ENCODE measurements at regions not wholly inside any gene's neighbourhood (a gene's known extent, or its start where the extent isn't known, plus 50 kb on each side); places are given as distances from the start of the nearest gene placed in this dataset.

- TF ChIP-seq, protein P1, sequence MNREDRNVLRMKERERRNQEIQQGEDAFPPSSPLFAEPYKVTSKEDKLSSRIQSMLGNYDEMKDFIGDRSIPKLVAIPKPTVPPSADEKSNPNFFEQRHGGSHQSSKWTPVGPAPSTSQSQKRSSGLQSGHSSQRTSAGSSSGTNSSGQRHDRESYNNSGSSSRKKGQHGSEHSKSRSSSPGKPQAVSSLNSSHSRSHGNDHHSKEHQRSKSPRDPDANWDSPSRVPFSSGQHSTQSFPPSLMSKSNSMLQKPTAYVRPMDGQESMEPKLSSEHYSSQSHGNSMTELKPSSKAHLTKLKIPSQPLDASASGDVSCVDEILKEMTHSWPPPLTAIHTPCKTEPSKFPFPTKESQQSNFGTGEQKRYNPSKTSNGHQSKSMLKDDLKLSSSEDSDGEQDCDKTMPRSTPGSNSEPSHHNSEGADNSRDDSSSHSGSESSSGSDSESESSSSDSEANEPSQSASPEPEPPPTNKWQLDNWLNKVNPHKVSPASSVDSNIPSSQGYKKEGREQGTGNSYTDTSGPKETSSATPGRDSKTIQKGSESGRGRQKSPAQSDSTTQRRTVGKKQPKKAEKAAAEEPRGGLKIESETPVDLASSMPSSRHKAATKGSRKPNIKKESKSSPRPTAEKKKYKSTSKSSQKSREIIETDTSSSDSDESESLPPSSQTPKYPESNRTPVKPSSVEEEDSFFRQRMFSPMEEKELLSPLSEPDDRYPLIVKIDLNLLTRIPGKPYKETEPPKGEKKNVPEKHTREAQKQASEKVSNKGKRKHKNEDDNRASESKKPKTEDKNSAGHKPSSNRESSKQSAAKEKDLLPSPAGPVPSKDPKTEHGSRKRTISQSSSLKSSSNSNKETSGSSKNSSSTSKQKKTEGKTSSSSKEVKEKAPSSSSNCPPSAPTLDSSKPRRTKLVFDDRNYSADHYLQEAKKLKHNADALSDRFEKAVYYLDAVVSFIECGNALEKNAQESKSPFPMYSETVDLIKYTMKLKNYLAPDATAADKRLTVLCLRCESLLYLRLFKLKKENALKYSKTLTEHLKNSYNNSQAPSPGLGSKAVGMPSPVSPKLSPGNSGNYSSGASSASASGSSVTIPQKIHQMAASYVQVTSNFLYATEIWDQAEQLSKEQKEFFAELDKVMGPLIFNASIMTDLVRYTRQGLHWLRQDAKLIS (CRISPR knock-in tag; IDR thresholded peaks at IDR 0.05) = no peak
- TF ChIP-seq, protein P2, sequence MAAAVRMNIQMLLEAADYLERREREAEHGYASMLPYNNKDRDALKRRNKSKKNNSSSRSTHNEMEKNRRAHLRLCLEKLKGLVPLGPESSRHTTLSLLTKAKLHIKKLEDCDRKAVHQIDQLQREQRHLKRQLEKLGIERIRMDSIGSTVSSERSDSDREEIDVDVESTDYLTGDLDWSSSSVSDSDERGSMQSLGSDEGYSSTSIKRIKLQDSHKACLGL (CRISPR knock-in tag; IDR thresholded peaks at IDR 0.05) = no peak
- TF ChIP-seq ZNF782 (CRISPR knock-in tag; IDR thresholded peaks at IDR 0.05; ENCODE audit: borderline replicate concordance) (peak; percentile 91; the same call in 1 of the 2 replicates), IKZF4 (CRISPR knock-in tag; IDR thresholded peaks at IDR 0.05; ENCODE audit: borderline replicate concordance, low read depth, not compliant biosample characterization) (no peak), KLF11 (CRISPR knock-in tag; IDR thresholded peaks at IDR 0.05) (peak; percentile 91; the same call in 1 of the 2 replicates), MIER2 (CRISPR knock-in tag; IDR thresholded peaks at IDR 0.05) (peak; percentile 90), ZNF251 (CRISPR knock-in tag; IDR thresholded peaks at IDR 0.05) (peak; percentile 95; the same call in 1 of the 2 replicates), JUND (CRISPR knock-in tag; IDR thresholded peaks at IDR 0.05) (peak; percentile 90), CHD2 (IDR thresholded peaks at IDR 0.05; ENCODE audit: low read depth, low read length) (no peak), MAFK (conservative IDR thresholded peaks at IDR 0.05 in 1 of 2, IDR thresholded peaks at IDR 0.05 in 1 of 2; ENCODE audit: low read length in 2 of 2) (no peak), ZNF264 (CRISPR knock-in tag; IDR thresholded peaks at IDR 0.05) (peak; percentile 97), NPAS2 (CRISPR knock-in tag; IDR thresholded peaks at IDR 0.05; ENCODE audit: borderline replicate concordance) (no peak), ZNF235 (CRISPR knock-in tag; IDR thresholded peaks at IDR 0.05; ENCODE audit: borderline replicate concordance) (no peak), SOX13 (IDR thresholded peaks at IDR 0.05) (peak; percentile 78), SOX13 (CRISPR knock-in tag; conservative IDR thresholded peaks at IDR 0.05 in 1 of 2, IDR thresholded peaks at IDR 0.05 in 1 of 2) (peak in 1 of 2 experiments; percentile 63; a peak in 2 of 4 replicates), TCF7L2 (IDR thresholded peaks at IDR 0.05; ENCODE audit: low read depth, low read length) (no peak), SOX6 (IDR thresholded peaks at IDR 0.05) (no peak), SOX6 (CRISPR knock-in tag; IDR thresholded peaks at IDR 0.05) (peak; percentile 59)
- TF ChIP-seq, protein P3, sequence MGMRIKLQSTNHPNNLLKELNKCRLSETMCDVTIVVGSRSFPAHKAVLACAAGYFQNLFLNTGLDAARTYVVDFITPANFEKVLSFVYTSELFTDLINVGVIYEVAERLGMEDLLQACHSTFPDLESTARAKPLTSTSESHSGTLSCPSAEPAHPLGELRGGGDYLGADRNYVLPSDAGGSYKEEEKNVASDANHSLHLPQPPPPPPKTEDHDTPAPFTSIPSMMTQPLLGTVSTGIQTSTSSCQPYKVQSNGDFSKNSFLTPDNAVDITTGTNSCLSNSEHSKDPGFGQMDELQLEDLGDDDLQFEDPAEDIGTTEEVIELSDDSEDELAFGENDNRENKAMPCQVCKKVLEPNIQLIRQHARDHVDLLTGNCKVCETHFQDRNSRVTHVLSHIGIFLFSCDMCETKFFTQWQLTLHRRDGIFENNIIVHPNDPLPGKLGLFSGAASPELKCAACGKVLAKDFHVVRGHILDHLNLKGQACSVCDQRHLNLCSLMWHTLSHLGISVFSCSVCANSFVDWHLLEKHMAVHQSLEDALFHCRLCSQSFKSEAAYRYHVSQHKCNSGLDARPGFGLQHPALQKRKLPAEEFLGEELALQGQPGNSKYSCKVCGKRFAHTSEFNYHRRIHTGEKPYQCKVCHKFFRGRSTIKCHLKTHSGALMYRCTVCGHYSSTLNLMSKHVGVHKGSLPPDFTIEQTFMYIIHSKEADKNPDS (CRISPR knock-in tag; IDR thresholded peaks at IDR 0.05) = no peak
- TF ChIP-seq, protein P4, sequence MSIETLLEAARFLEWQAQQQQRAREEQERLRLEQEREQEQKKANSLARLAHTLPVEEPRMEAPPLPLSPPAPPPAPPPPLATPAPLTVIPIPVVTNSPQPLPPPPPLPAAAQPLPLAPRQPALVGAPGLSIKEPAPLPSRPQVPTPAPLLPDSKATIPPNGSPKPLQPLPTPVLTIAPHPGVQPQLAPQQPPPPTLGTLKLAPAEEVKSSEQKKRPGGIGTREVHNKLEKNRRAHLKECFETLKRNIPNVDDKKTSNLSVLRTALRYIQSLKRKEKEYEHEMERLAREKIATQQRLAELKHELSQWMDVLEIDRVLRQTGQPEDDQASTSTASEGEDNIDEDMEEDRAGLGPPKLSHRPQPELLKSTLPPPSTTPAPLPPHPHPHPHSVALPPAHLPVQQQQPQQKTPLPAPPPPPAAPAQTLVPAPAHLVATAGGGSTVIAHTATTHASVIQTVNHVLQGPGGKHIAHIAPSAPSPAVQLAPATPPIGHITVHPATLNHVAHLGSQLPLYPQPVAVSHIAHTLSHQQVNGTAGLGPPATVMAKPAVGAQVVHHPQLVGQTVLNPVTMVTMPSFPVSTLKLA (IDR thresholded peaks at IDR 0.05) = no peak
Measured at GRCh38 chr20:41693136-41693979, 75.2 kb upstream of the CHD6 start (continued).
